Fibroblast of lung (primary cell): ENCODE measurements at regions not wholly inside any gene's neighbourhood (a gene's known extent, or its start where the extent isn't known, plus 50 kb on each side); places are given as distances from the start of the nearest gene placed in this dataset.
A peak's percentile ranks its signal among the peaks of the same experiment; 100 is the strongest.

Experiments
- DNase-seq, 2 donors: peaks; one replicate each; pipeline versions ENCODE4 v3.0.0 to v3.0.0-alpha.2; 2010; ENCODE audit warnings: low read depth in 2 of 2
- H2AFZ ChIP-seq: 2 replicates; pipeline ENCODE4 v1.5.1; 2012; ENCODE audit warnings: low read length, control low read depth, inconsistent platforms
- H3K27ac ChIP-seq: 2 replicates; pipeline ENCODE4 v1.5.1; 2011; ENCODE audit warnings: low read length, control low read depth; ENCODE audit not compliant: insufficient read depth
- H3K27me3 ChIP-seq: 2 replicates; pipeline ENCODE4 v1.5.1; 2011; ENCODE audit warnings: mild to moderate bottlenecking, low read length; ENCODE audit not compliant: control insufficient read depth, insufficient read depth
- H3K36me3 ChIP-seq: 2 replicates; pipeline ENCODE4 v1.5.1; 2011; ENCODE audit warnings: low read length; ENCODE audit not compliant: control insufficient read depth, insufficient read depth
- H3K4me1 ChIP-seq: 2 replicates; pipeline ENCODE4 v1.5.1; 2011; ENCODE audit warnings: low read length; ENCODE audit not compliant: control insufficient read depth, insufficient read depth; ENCODE audit errors: extremely low read depth
- H3K4me2 ChIP-seq: 2 replicates; pipeline ENCODE4 v1.5.1; 2011; ENCODE audit warnings: low read length, control low read depth; ENCODE audit not compliant: insufficient read depth; ENCODE audit errors: extremely low read depth
- H3K4me3 ChIP-seq, 4 experiments: fragments of 200-600 bp in 1 of 4; sonication (generic) in 1 of 4; replicated peaks in 1 of 4; 2 replicates each; pipeline ENCODE4 v1.5.1; 2011 to 2016; ENCODE audit warnings: low read length in 4 of 4, low read depth in 3 of 4, mild to moderate bottlenecking in 3 of 4, control low read depth in 2 of 4, inconsistent platforms in 1 of 4, mixed read lengths in 1 of 4; ENCODE audit not compliant: insufficient read depth in 1 of 4; ENCODE audit errors: control extremely low read depth in 1 of 4
- H3K79me2 ChIP-seq: 2 replicates; pipeline ENCODE4 v1.5.1; 2012; ENCODE audit warnings: mild to moderate bottlenecking, low read length, inconsistent platforms; ENCODE audit not compliant: control insufficient read depth, insufficient read depth
- H3K9ac ChIP-seq: 2 replicates; pipeline ENCODE4 v1.5.1; 2011; ENCODE audit warnings: mild to moderate bottlenecking, low read length, control low read depth; ENCODE audit not compliant: insufficient read depth
- H3K9me3 ChIP-seq: 2 replicates; pipeline ENCODE4 v1.5.1; 2012; ENCODE audit warnings: low read depth, low read length; ENCODE audit not compliant: control insufficient read depth, insufficient read depth
- H4K20me1 ChIP-seq: 2 replicates; pipeline ENCODE4 v1.5.1; 2011; ENCODE audit warnings: low read length; ENCODE audit not compliant: control insufficient read depth, insufficient read depth; ENCODE audit errors: extremely low read depth
- CTCF ChIP-seq, 2 donors: IDR thresholded peaks in 1 of 2; conservative IDR thresholded peaks in 1 of 2; 1 replicate in 1 of 2; 2 replicates in 1 of 2; pipeline ENCODE4 v1.5.1; 2011 to 2012; ENCODE audit warnings: low read length in 2 of 2, control low read depth in 1 of 2, inconsistent platforms in 1 of 2, low read depth in 1 of 2, mild to moderate bottlenecking in 1 of 2
- EZH2 ChIP-seq: IDR thresholded peaks from 2 replicates; pipeline ENCODE4 v1.5.1; 2012; ENCODE audit warnings: low read length, control low read depth, mild to moderate bottlenecking; ENCODE audit errors: missing control alignments

- H3K4me3 ChIP-seq, result no peak overlapping the region
- H2AFZ ChIP-seq, result no peak overlapping the region
- H3K79me2 ChIP-seq, result no peaks in the 10 kb centered on the region
- no peaks in the 10 kb centered on the region for H3K4me1 ChIP-seq
- H4K20me1 ChIP-seq, result no peaks in the 10 kb centered on the region
- DNase-seq, result no peak
- H3K27me3 ChIP-seq, result peaks cover 2% of the 10 kb centered on the region
- no peak overlapping the region for H3K27ac ChIP-seq
- TF ChIP-seq CTCF (conservative IDR thresholded peaks at IDR 0.05 in 1 of 2, IDR thresholded peaks at IDR 0.05 in 1 of 2; ENCODE audit: low read depth in 1 of 2, low read length in 2 of 2) (no peak), EZH2 (no peak)
- H3K9me3 ChIP-seq, result no peaks in the 10 kb centered on the region
- H3K4me2 ChIP-seq, result no peak overlapping the region
- H3K9ac ChIP-seq, result no peak overlapping the region
- no peaks in the 10 kb centered on the region for H3K36me3 ChIP-seq
Observed at GRCh38 chr5:74081126-74081525, 455.1 kb downstream of the ARHGEF28 start.

- no peak overlapping the region for H3K4me2 ChIP-seq
- TF ChIP-seq EZH2, result no peak
- no peak for DNase-seq
- no peak overlapping the region for H3K27ac ChIP-seq
- no peak overlapping the region for H3K9ac ChIP-seq
- no peak overlapping the region for H3K4me3 ChIP-seq
- H4K20me1 ChIP-seq, result no peaks in the 10 kb centered on the region
- no peak overlapping the region for H2AFZ ChIP-seq
- no peaks in the 10 kb centered on the region for H3K27me3 ChIP-seq
- no peaks in the 10 kb centered on the region for H3K79me2 ChIP-seq
- H3K9me3 ChIP-seq, result no peaks in the 10 kb centered on the region
- H3K4me1 ChIP-seq, result no peaks in the 10 kb centered on the region
- no peaks in the 10 kb centered on the region for H3K36me3 ChIP-seq
Observed at GRCh38 chr5:74079971-74080556, 454.1 kb downstream of the ARHGEF28 start.

DNA sequence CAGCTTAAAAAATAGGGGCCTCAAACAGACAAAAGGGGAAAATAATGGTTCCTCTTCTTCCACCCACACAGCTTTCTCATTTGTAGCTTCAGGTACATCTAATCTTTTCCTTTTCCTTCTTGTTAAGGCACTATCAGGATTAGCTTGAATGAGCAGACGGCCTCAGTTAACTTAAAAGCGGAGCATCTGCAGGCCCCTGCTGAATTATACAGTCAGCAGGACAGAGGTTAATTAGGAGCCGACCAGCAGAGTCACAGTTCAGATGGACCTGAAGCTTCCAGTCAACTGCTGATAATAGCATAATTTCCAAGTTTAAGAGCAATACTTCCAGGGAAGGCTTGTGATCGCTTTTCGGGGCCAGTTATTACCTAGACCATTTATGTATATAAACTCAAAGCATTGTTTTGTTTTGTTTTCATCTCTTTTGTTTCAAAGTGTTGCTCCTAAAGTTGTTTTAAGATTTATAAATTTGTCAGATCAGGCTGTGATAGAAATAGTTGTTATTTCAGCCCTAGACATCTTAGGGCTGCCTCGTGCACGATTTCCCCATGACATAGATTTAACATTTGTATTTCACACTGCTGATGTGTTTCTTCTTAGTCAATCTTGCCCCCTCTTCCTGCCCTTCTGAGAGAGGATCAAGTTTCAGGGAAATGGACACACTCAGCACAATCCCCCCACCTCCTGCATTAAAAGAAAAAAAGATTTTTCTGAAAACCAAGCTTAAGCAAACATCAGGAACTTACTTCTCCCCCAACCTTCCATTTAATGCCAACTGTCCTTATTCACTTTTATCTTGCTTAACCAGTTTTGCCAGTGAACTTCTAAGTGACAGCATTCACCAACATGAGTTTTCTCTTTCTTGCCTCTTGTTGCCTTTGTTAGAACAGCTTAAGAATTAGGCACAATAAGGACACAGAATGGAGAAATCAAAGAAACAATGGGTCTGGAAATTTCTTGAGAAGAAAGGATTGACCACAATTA, 449.8 kb downstream of the ARHGEF28 start:
- Histone ChIP-seq H4K20me1 (no peaks in the 10 kb centered on the region), H3K9ac (no peak overlapping the region), H3K27me3 (no peaks in the 10 kb centered on the region), H3K27ac (no peak overlapping the region), H2AFZ (no peak overlapping the region), H3K4me3 (no peak overlapping the region), H3K79me2 (no peaks in the 10 kb centered on the region), H3K9me3 (no peaks in the 10 kb centered on the region), H3K4me1 (no peaks in the 10 kb centered on the region), H3K4me2 (no peak overlapping the region), H3K36me3 (no peaks in the 10 kb centered on the region)
- DNase-seq, result peak; percentile 11 to 18
- TF ChIP-seq CTCF (conservative IDR thresholded peaks at IDR 0.05 in 1 of 2, IDR thresholded peaks at IDR 0.05 in 1 of 2; ENCODE audit: low read depth in 1 of 2, low read length in 2 of 2) (no peak), EZH2 (no peak)
